Small intestine (tissue), 7 donors: ENCODE measurements at regions not wholly inside any gene's neighbourhood (a gene's known extent, or its start where the extent isn't known, plus 50 kb on each side); places are given as distances from the start of the nearest gene placed in this dataset.
"Not testable (repeated sequence)": the region's sequence is repeated elsewhere in the genome, so short reads cannot be mapped to it uniquely, and the experiment has no call there.

Source experiments
- DNase-seq, 2 donors: peaks; one replicate each; pipeline versions ENCODE4 v3.0.0 to v3.0.0-alpha.2; 2013
- FAIRE-seq: peaks from 2 replicates; lab custom pipeline; 2012; peaks lifted over from hg19 to GRCh38; lab: Jason Lieb, UNC
- H3K27ac ChIP-seq, 3 donors: one replicate each; pipeline ENCODE4 v1.5.1; 2013; ENCODE audit warnings: low read length in 2 of 3, mild to moderate bottlenecking in 2 of 3, control low read depth in 1 of 3, inconsistent platforms in 1 of 3, low read depth in 1 of 3, moderate library complexity in 1 of 3
- H3K27me3 ChIP-seq, 3 donors: one replicate each; pipeline ENCODE4 v1.6.1; 2013; ENCODE audit warnings: low read length in 3 of 3, inconsistent platforms in 1 of 3; ENCODE audit not compliant: control insufficient read depth in 3 of 3, insufficient read depth in 3 of 3
- H3K36me3 ChIP-seq, 3 donors: one replicate each; pipeline ENCODE4 v1.6.1; 2013; ENCODE audit warnings: low read length in 3 of 3, inconsistent platforms in 1 of 3, low read depth in 1 of 3, mild to moderate bottlenecking in 1 of 3, moderate library complexity in 1 of 3; ENCODE audit not compliant: control insufficient read depth in 3 of 3, insufficient read depth in 2 of 3
- H3K4me1 ChIP-seq, 3 donors: one replicate each; pipeline ENCODE4 v1.6.1; 2013; ENCODE audit warnings: low read length in 2 of 3, inconsistent platforms in 1 of 3, low read depth in 1 of 3, mild to moderate bottlenecking in 1 of 3, moderate library complexity in 1 of 3; ENCODE audit not compliant: control insufficient read depth in 3 of 3, insufficient read depth in 2 of 3
- H3K4me3 ChIP-seq, 3 donors: one replicate each; pipeline ENCODE4 v1.5.1; 2013; ENCODE audit warnings: low read length in 3 of 3, control low read depth in 1 of 3, inconsistent platforms in 1 of 3, low read depth in 1 of 3, mild to moderate bottlenecking in 1 of 3, moderate library complexity in 1 of 3
- H3K9me3 ChIP-seq, 2 donors: one replicate each; pipeline ENCODE4 v1.6.1; 2013; ENCODE audit warnings: low read depth in 1 of 2, low read length in 1 of 2; ENCODE audit not compliant: control insufficient read depth in 2 of 2, insufficient read depth in 1 of 2
- WGBS, 3 donors: extraction: QIAGEN DNeasy Blood & Tissue Kit; methylation state at CpG; one replicate each; pipeline ENCODE4 v1.1.7; 2013; 5-methylcytosine and 5-hydroxymethylcytosine counted together
- donor health status: healthy with polysubstance abuse.
- donor health status: control.
- donor health status: control.
- donor health status: Bipolar disorder and iron deficiency.
- donor health status: healthy.

DNA sequence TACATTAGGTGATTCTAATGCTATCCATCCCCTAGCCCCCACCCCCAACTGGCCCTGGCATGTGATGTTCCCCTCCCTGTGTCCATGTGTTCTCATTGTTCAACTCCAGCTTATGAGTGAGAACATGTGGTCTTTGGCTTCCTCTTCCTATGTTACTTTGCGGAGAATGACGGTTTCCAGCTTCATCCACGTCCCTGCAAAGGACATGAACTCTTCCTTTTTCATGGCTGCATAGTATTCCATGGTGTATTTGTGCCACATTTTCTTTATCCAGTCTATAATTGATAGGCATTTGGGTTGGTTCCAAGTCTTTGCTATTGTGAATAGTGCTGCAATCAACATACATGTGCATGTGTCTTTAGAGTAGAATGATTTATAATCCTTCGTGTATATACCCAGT, 200.7 kb downstream of the NAF1 start:
- not testable (repeated sequence) for H3K4me1 ChIP-seq, FAIRE-seq, H3K27ac ChIP-seq, H3K27me3 ChIP-seq, H3K4me3 ChIP-seq, DNase-seq, H3K9me3 ChIP-seq, H3K36me3 ChIP-seq
- 51 to 78% (median 73%) methylated on average over 3 to 4 of the region's 4 CpGs for WGBS, 3 donors

DNA sequence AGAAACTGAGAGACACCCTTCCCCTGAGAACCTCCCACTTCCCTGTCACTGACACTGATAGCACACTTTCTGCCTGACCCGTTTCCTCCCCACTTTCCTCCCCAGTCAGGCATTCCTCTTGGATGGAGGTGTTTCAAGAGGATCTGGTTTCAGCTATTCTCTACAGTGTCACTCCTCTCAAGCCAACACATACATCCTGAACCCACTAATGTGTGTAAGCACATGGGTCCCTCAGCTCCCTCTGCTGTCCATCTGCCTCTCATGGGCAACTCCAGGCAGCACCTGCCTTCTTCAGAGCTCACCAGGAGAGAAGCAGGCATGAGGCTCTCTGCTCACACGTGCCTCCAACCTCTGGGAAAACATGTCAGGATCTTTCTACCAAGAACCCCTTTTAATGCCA, 207.6 kb downstream of the NAF1 start:
- DNase-seq = peak in 1 of 2 donors; percentile 4
- no peak for FAIRE-seq
- no peaks in the 10 kb centered on the region for H3K4me1 ChIP-seq

DNA sequence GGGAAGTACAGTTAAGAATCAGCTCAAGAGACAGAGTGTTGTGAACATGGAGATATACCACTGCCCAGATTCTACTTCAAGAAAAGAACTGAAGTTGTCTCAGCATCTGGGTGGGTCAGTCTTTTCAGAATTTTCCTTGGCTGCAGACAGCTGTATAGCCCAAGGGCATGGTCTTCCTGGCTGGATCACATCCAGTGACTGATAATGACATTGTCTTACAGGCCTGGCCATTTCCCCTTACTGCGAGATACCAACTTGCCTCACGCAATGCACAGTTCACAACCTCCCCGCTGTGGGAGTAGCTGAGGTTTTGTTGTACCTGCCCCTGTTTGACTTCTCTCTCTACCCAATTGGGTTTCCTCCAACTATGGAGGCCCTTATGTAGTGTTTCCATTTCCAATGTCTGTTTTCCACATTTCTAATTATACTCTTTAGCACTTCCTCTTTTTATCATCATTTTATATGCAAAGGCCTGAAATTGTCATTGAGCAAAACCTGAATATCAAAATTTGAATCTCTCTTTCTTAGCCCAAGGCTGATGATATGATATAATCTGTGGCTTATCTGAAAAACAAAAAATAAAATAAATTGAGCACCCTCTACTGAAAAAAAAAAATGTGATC, 209.1 kb downstream of the NAF1 start:
- no peaks in the 10 kb centered on the region for H3K36me3 ChIP-seq
- H3K27ac ChIP-seq = no peak overlapping the region
- H3K4me3 ChIP-seq = no peak overlapping the region
- H3K9me3 ChIP-seq = no peaks in the 10 kb centered on the region
- WGBS, 3 donors = 90 to 92% (median 92%) methylated on average over 3 of the region's 3 CpGs
- H3K4me1 ChIP-seq = no peaks in the 10 kb centered on the region
- no peak for DNase-seq
- FAIRE-seq = no peak
- H3K27me3 ChIP-seq = no peaks in the 10 kb centered on the region

More for the DNA sequence above, 207.6 kb downstream of the NAF1 start:
- Histone ChIP-seq H3K27me3 (no peaks in the 10 kb centered on the region), H3K9me3 (no peaks in the 10 kb centered on the region), H3K36me3 (no peaks in the 10 kb centered on the region), H3K4me3 (no peak overlapping the region), H3K27ac (no peak overlapping the region)
- WGBS, 3 donors = 28 to 52% (median 28%) methylated on average over 2 of the region's 2 CpGs

DNA sequence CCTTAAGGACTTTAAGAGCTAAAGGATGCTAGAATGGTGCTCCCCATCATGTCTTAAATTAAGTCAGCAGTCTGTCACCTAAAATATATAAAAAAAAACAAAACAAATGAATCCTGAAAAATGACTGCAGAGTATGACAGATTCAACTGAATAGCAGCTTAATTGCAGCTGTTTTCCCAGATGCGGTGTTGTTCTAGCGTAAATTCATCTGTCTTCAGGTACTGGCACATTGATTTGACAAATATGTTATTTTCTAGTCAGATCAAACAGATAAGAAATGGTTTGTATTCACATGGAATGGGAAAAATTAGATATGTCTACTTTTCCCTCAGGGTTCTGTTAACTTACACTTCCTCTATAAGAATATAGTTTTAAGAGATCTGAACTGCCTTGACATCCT, 211.7 kb downstream of the NAF1 start:
- DNase-seq (no peak), FAIRE-seq (no peak)
- Histone ChIP-seq H3K27me3 (no peaks in the 10 kb centered on the region), H3K4me3 (no peak overlapping the region), H3K36me3 (no peaks in the 10 kb centered on the region), H3K4me1 (no peaks in the 10 kb centered on the region), H3K9me3 (no peaks in the 10 kb centered on the region), H3K27ac (no peak overlapping the region)
- 89 to 96% (median 93%) methylated on average over 2 of the region's 2 CpGs for WGBS, 3 donors

DNA sequence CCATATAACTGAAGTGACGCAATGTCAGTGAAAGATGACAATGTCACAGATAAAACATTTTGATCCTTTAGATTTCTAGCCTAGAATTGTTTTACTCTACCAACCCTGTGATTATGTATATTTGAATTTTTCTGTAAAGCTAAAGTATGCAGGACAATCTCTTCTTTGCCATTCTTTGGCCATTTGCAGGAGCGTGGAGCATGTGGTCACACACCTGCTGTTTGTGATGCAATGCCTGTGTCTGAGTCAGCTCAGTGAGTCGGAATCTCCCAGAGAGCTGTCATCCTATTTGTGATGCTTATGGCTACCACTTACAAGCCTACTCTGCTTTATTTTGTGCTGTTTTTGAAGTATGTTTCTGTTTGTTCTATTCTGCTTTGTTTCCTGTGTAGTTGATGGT, 214.5 kb downstream of the NAF1 start:
- 71 to 83% (median 75%) methylated on average over 3 of the region's 3 CpGs for WGBS, 3 donors
- Histone ChIP-seq H3K4me3 (no peak overlapping the region), H3K4me1 (no peaks in the 10 kb centered on the region), H3K27me3 (no peaks in the 10 kb centered on the region), H3K36me3 (no peaks in the 10 kb centered on the region), H3K27ac (no peak overlapping the region), H3K9me3 (no peaks in the 10 kb centered on the region)
- FAIRE-seq (no peak), DNase-seq (no peak)

DNA sequence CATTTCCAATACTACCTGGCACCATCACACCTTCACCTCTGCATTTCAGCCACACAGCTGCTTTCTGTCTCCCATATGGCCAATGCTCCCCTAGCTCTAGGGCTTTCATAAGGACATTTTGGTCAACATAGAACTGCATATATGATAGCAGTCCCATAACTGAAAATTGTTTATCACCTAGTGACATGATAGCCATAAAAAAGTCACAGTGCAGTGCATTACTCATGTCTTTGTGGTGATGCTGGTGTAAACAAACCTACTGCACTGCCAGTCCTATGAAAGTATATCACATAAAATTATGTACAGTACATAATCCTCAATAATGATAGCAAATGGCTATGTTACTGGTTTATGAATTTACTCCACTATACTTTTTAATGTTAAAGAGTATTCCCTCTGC, 221.0 kb downstream of the NAF1 start:
- Histone ChIP-seq H3K36me3 (no peaks in the 10 kb centered on the region), H3K27me3 (no peaks in the 10 kb centered on the region), H3K27ac (no peak overlapping the region), H3K4me3 (no peak overlapping the region), H3K4me1 (no peaks in the 10 kb centered on the region), H3K9me3 (no peaks in the 10 kb centered on the region)
- DNase-seq = no peak
- FAIRE-seq = no peak

DNA sequence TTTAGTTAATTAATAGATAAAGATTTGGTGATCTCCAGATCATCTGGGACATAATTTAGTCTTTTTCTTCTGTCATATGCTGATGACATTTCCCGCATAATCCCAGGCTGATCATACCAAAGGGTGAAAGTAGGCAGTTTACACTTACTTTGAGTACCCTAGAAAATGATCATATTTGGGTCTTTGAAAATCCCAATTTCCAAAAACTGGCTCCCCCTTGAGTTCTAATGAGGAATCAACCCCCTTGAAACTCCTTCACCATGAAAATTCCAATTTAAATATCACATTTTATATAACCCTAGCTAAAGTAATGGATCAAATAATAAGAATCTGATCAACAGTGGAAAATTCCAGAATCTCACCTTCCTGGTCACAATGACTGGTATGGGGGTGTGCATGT, 223.4 kb downstream of the NAF1 start:
- H3K9me3 ChIP-seq = no peaks in the 10 kb centered on the region
- FAIRE-seq = no peak

DNA sequence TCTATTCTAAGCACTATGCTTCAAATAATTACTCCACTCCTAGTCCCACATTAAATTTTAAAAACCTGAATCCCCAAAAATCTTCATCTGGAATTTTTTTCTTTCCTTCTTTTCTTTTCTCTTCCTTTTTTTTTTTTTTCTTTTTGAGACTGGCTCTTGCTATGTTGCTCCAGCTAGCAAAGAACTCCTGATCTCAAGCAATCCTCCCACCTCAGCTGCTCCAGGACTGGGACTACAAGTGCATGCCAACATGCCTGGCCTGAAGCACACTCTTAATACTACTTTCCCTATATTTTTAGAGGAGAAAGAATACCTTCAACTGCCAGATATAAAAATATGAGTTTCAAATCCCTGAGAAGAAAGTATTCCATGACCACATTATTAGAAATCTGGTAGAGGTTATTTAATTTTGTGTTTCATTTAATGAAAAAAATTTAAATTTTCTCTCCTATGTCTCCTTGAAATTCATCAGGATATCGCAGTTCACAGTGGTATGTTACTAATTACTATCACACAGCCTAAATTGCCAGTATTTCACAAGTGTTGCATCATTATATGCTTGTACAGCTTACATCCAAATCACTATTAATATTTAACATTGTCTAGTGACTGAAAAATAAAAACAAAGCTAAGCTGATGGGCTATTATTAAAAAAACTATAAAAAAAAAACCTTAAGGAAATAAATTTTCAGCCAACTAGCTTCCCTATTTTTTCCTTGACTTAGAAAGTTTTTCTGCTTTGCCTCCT, 227.8 kb downstream of the NAF1 start:
- Histone ChIP-seq H3K4me3 (no peak overlapping the region), H3K27me3 (no peaks in the 10 kb centered on the region), H3K4me1 (no peaks in the 10 kb centered on the region), H3K9me3 (no peaks in the 10 kb centered on the region), H3K36me3 (no peaks in the 10 kb centered on the region), H3K27ac (no peak overlapping the region)
- FAIRE-seq (no peak), DNase-seq (no peak)
- WGBS, 3 donors = 49 to 79% (median 54%) methylated on average over 1 of the region's 1 CpG

More for the DNA sequence above, 223.4 kb downstream of the NAF1 start:
- Histone ChIP-seq H3K4me1 (no peaks in the 10 kb centered on the region), H3K27ac (no peak overlapping the region), H3K27me3 (no peaks in the 10 kb centered on the region), H3K36me3 (no peaks in the 10 kb centered on the region), H3K4me3 (no peak overlapping the region)
- 8 to 88% (median 61%) methylated on average over 1 of the region's 1 CpG for WGBS, 3 donors
- DNase-seq = no peak
